Naive thymus-derived CD4-positive, alpha-beta T cell (primary cell): ENCODE measurements at regions not wholly inside any gene's neighbourhood (a gene's known extent, or its start where the extent isn't known, plus 50 kb on each side); places are given as distances from the start of the nearest gene placed in this dataset.

Experiments
- ATAC-seq: fragments of 150-1000 bp; cut with Tn5 transposase; 2 replicates; pipeline ENCODE4 v1.10.0; 2021; ENCODE audit warnings: mild to moderate bottlenecking, moderate library complexity
- CTCF ChIA-PET: fragments of 350-600 bp; sonication (Branson Sonifier 250); formaldehyde crosslinking; loops from one replicate; lab custom pipeline; 2021; ENCODE audit warnings: antibody characterized with exemption; lab: Charles Lee
- POLR2A ChIA-PET: fragments of 350-600 bp; sonication (Branson Sonifier 250); formaldehyde crosslinking; loops from one replicate; lab custom pipeline; 2021; ENCODE audit warnings: antibody characterized with exemption, inconsistent platforms; lab: Charles Lee
- DNase-seq, 9 donors: peaks; one replicate each; pipeline versions ENCODE4 v3.0.0 to v3.0.0-alpha.2; 2020 to 2022; ENCODE audit warnings: mixed read lengths in 1 of 9
- H3K27ac ChIP-seq: one replicate; pipeline ENCODE4 v1.7.0; 2013; ENCODE audit warnings: mild to moderate bottlenecking, low read depth, low read length, moderate library complexity
- H3K27me3 ChIP-seq, 2 donors: one replicate each; pipeline ENCODE4 v1.7.0; 2013; ENCODE audit warnings: low read length in 2 of 2, mild to moderate bottlenecking in 2 of 2, moderate library complexity in 2 of 2; ENCODE audit not compliant: control insufficient read depth in 2 of 2, insufficient read depth in 2 of 2
- H3K36me3 ChIP-seq, 3 experiments: 1 replicate in 2 of 3; 2 replicates in 1 of 3; pipeline ENCODE4 v1.7.0; 2013; ENCODE audit warnings: low read length in 3 of 3, mild to moderate bottlenecking in 3 of 3, moderate library complexity in 1 of 3; ENCODE audit not compliant: insufficient read depth in 3 of 3, control insufficient read depth in 2 of 3
- H3K4me1 ChIP-seq, 2 donors: one replicate each; pipeline ENCODE4 v1.7.0; 2013; ENCODE audit warnings: low read length in 2 of 2, mild to moderate bottlenecking in 2 of 2, moderate library complexity in 1 of 2; ENCODE audit not compliant: control insufficient read depth in 2 of 2, insufficient read depth in 2 of 2
- H3K4me3 ChIP-seq: 2 replicates; pipeline ENCODE4 v1.7.0; 2013; ENCODE audit warnings: mild to moderate bottlenecking, low read length
- H3K9me3 ChIP-seq, 3 experiments: 1 replicate in 2 of 3; 2 replicates in 1 of 3; pipeline ENCODE4 v1.7.0; 2013; ENCODE audit warnings: low read length in 3 of 3; ENCODE audit not compliant: control insufficient read depth in 2 of 3
- H3K27ac Mint-ChIP-seq, 9 donors: one replicate each; pipeline ENCODE4 v1.8.0; 2020 to 2022; ENCODE audit warnings: mixed read lengths in 9 of 9, mild to moderate bottlenecking in 8 of 9, moderate library complexity in 5 of 9, inconsistent platforms in 2 of 9
- H3K27me3 Mint-ChIP-seq, 5 donors: one replicate each; pipeline ENCODE4 v1.8.0; 2021 to 2022; ENCODE audit warnings: mixed read lengths in 5 of 5, mild to moderate bottlenecking in 1 of 5
- H3K36me3 Mint-ChIP-seq, 5 donors: one replicate each; pipeline ENCODE4 v1.8.0; 2020 to 2022; ENCODE audit warnings: mixed read lengths in 5 of 5, mild to moderate bottlenecking in 3 of 5, inconsistent platforms in 1 of 5
- H3K4me1 Mint-ChIP-seq, 7 donors: one replicate each; pipeline ENCODE4 v1.8.0; 2020 to 2022; ENCODE audit warnings: mixed read lengths in 7 of 7, mild to moderate bottlenecking in 3 of 7, inconsistent platforms in 1 of 7
- H3K4me3 Mint-ChIP-seq, 10 donors: one replicate each; pipeline ENCODE4 v1.8.0; 2020 to 2022; ENCODE audit warnings: mild to moderate bottlenecking in 10 of 10, mixed read lengths in 10 of 10, moderate library complexity in 6 of 10, inconsistent platforms in 2 of 10
- H3K9me3 Mint-ChIP-seq, 11 donors: one replicate each; pipeline ENCODE4 v1.8.0; 2020 to 2022; ENCODE audit warnings: mixed read lengths in 11 of 11, mild to moderate bottlenecking in 4 of 11, inconsistent platforms in 1 of 11, moderate library complexity in 1 of 11
- intact Hi-C, 2 donors: fragments of 100-400 bp; cut with micrococcal nuclease; formaldehyde crosslinking; loops; one replicate each; pipeline ENCODE4 v1.15.1; 2023

DNA sequence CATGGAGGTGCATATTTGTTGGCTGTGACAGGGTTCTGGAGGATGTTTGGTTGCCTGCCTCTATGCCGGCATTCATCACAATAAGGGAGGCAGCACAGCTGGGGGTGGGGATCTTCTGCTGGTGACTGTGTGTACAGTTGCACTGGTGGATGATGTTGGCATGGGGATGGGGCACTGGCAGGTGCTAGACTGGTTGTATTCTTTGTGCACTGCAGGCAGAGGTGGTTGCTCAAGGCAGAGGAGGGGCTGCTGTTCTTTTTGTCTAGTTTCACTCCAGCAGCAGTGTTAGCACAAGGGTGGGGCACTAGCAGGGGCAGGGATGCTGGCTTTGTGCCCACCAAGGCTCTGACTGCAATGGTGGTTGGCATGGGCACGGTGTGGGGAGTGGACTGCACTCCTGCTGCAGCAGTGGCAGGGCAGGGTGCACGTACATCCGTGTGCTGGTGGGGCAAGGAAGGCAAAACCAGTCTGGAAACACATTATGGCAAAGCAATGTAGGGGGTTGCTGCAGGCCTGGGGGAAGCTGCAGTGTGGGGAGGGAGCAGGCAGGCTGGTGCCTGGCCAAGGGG is 69.3 kb downstream of the ISOC1 start:
- POLR2A ChIA-PET: no interaction called here
- Histone ChIP-seq H3K4me1 (no peaks in the 10 kb centered on the region), H3K27ac (no peak overlapping the region), H3K36me3 (no peaks in the 10 kb centered on the region), H3K9me3 (no peaks in the 10 kb centered on the region), H3K4me3 (no peak overlapping the region), H3K27me3 (no peaks in the 10 kb centered on the region)
- intact Hi-C loops: no loop called here
- Mint-ChIP-seq H3K27me3 (peaks cover 0 to 4% (median 0%) of the 10 kb centered on the region in 5 donors), H3K9me3 (peaks cover 6 to 40% (median 19%) of the 10 kb centered on the region in 11 donors), H3K4me1 (no peaks in the 10 kb centered on the region), H3K4me3 (no peak overlapping the region), H3K36me3 (peaks cover 1 to 29% (median 11%) of the 10 kb centered on the region in 5 donors), H3K27ac (no peak overlapping the region)
- CTCF ChIA-PET: no interaction called here
- ATAC-seq (no peak), DNase-seq (no peak)

DNA sequence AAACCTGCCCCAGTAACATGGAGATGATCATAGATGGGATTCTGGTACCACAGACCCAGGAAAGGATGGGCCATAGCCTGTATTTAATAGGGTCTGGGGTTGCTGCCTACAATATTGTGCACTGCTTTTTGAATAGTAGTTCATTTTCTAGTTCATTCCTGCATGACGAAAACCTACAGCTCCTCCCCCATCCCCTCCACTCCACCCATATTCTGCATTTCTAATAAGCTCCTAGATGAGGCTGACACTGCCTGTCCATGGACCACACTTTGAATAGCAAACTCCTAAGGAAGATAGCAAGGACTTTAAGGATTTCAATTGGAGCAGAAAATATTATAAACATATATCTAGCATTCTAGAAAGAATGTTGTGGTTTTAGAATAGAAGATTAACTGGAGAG is 75.5 kb downstream of the ISOC1 start:
- Mint-ChIP-seq H3K27me3 (no peaks in the 10 kb centered on the region), H3K9me3 (no peaks in the 10 kb centered on the region), H3K36me3 (peaks cover 0 to 4% (median 0%) of the 10 kb centered on the region in 5 donors), H3K4me3 (no peak overlapping the region), H3K27ac (no peak overlapping the region), H3K4me1 (no peaks in the 10 kb centered on the region)
- no peak for ATAC-seq
- CTCF ChIA-PET: no interaction called here
- intact Hi-C loops: no loop called here
- Histone ChIP-seq H3K4me1 (no peaks in the 10 kb centered on the region), H3K9me3 (no peaks in the 10 kb centered on the region), H3K4me3 (no peak overlapping the region), H3K27ac (no peak overlapping the region), H3K36me3 (no peaks in the 10 kb centered on the region), H3K27me3 (no peaks in the 10 kb centered on the region)
- DNase-seq: no peak
- POLR2A ChIA-PET: no interaction called here

DNA sequence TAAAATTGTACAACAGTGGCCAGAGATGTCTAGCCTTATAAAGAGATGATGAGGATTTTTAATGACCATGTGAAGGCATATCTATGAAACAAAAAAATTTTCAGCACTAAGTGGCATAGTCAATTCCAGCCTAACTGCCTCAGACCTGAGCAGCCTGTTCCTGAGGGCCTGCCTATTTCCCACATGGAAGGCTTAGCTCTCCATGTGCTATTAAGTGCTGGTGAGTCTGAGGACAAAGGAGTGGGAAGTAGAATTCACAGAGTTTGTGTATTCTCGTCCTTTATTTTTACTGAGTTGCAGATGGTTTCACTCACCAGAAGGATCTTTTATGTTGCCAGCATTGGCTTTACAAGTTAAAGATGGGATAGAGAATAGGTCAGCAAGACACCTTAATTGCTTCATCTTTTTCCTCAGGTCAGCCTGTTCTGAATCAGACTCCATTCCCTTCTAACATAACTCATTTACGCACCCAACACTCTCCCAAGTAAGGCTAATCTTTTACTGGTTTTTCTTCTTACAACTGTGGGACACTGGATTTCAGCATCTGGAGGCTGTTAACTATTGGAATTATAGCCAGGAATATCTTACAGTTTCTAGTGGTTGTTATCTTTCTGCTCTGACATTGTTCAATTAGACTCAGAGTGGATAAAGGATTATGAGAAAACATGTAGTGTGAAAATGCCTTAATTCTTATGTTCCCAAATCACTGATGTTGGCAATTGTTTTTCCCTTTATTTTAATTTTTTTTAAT is 76.8 kb downstream of the ISOC1 start:
- intact Hi-C loops: no loop called here
- CTCF ChIA-PET: no interaction called here
- ATAC-seq: no peak

GRCh38 chr5:129172580-129172979 is 78.0 kb downstream of the ISOC1 start:
- ATAC-seq: no peak
- no peak overlapping the region for H3K27ac Mint-ChIP-seq
- Histone ChIP-seq H3K36me3 (no peaks in the 10 kb centered on the region), H3K4me3 (no peak overlapping the region), H3K9me3 (no peaks in the 10 kb centered on the region), H3K27me3 (no peaks in the 10 kb centered on the region), H3K27ac (no peak overlapping the region), H3K4me1 (no peaks in the 10 kb centered on the region)
- ChIA-PET POLR2A (no interaction called here), CTCF (no interaction called here)
- H3K4me1 Mint-ChIP-seq: no peaks in the 10 kb centered on the region
- H3K27me3 Mint-ChIP-seq: no peaks in the 10 kb centered on the region
- no peaks in the 10 kb centered on the region for H3K9me3 Mint-ChIP-seq
- intact Hi-C loops: loop anchor here in 1 of 2 donors (2.0 kb wide), 1 partner anchor 596 kb away; no protein-coding TSS in a partner anchor
- DNase-seq: no peak
- no peak overlapping the region for H3K4me3 Mint-ChIP-seq
- H3K36me3 Mint-ChIP-seq: peaks cover 0 to 4% (median 0%) of the 10 kb centered on the region in 5 donors

More for the DNA sequence above, 76.8 kb downstream of the ISOC1 start:
- H3K9me3 Mint-ChIP-seq: no peaks in the 10 kb centered on the region
- H3K36me3 ChIP-seq: no peaks in the 10 kb centered on the region
- no peak overlapping the region for H3K4me3 ChIP-seq
- H3K27me3 Mint-ChIP-seq: no peaks in the 10 kb centered on the region
- H3K27ac ChIP-seq: no peak overlapping the region
- no peaks in the 10 kb centered on the region for H3K27me3 ChIP-seq
- H3K4me1 ChIP-seq: no peaks in the 10 kb centered on the region
- H3K4me3 Mint-ChIP-seq: no peak overlapping the region
- no peak overlapping the region for H3K27ac Mint-ChIP-seq
- H3K4me1 Mint-ChIP-seq: no peaks in the 10 kb centered on the region
- H3K36me3 Mint-ChIP-seq: peaks cover 0 to 4% (median 0%) of the 10 kb centered on the region in 5 donors
- POLR2A ChIA-PET: no interaction called here
- DNase-seq: no peak
- H3K9me3 ChIP-seq: no peaks in the 10 kb centered on the region

DNA sequence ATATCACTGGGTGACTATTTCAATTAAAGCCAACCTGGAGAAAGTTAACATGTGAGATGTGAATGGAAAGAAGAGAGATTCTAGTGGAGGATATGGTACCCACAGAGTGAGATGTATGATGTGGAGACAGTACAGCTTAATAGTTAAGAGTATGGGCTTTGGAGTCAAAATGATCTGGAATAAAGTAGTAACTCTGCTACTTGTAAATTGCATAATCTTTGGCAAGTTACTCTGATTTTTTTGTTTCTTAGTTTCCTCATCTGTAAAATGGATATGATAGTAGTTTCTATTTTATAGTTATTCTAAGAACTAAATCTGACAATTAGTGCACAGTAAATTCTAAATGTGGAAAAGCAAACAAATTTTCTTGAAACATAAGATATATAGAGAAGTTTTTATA is 79.2 kb downstream of the ISOC1 start:
- ChIA-PET CTCF (no interaction called here), POLR2A (no interaction called here)
- no peak overlapping the region for H3K4me3 Mint-ChIP-seq
- ATAC-seq: no peak
- H3K4me1 ChIP-seq: no peaks in the 10 kb centered on the region
- H3K27ac Mint-ChIP-seq: no peak overlapping the region
- H3K36me3 ChIP-seq: no peaks in the 10 kb centered on the region
- intact Hi-C loops: loop anchor here in 1 of 2 donors (2.0 kb wide), 1 partner anchor 595 kb away; no protein-coding TSS in a partner anchor
- no peak overlapping the region for H3K27ac ChIP-seq
- no peaks in the 10 kb centered on the region for H3K27me3 Mint-ChIP-seq
- no peak for DNase-seq
- H3K36me3 Mint-ChIP-seq: peaks cover 0 to 4% (median 0%) of the 10 kb centered on the region in 5 donors
- no peaks in the 10 kb centered on the region for H3K4me1 Mint-ChIP-seq
- H3K27me3 ChIP-seq: no peaks in the 10 kb centered on the region
- no peaks in the 10 kb centered on the region for H3K9me3 Mint-ChIP-seq
- H3K9me3 ChIP-seq: no peaks in the 10 kb centered on the region
- no peak overlapping the region for H3K4me3 ChIP-seq

DNA sequence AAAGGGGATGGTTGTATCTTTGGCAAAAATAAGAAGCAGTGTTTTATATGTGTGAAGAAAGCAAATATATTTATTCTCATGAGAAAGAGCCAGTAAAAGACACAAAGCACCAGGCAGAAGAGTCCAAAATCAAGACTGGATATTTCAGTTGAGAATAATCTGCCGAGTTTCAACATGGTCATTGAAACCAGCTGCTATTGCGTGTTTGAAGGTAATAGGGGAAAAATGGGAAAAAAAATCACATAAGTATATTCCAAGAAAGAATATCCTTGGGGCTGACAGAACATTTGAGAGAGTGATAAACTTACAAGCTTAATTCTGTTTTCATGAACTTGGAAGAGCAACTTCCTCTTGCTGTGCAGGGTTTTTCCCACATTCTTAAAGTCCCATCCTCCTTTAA is 79.9 kb downstream of the ISOC1 start:
- Mint-ChIP-seq H3K4me3 (no peak overlapping the region), H3K27me3 (no peaks in the 10 kb centered on the region), H3K36me3 (peaks cover 0 to 4% (median 0%) of the 10 kb centered on the region in 5 donors), H3K9me3 (no peaks in the 10 kb centered on the region), H3K27ac (no peak overlapping the region), H3K4me1 (no peaks in the 10 kb centered on the region)
- H3K4me3 ChIP-seq: no peak overlapping the region
- no peak overlapping the region for H3K27ac ChIP-seq
- H3K9me3 ChIP-seq: no peaks in the 10 kb centered on the region
- POLR2A ChIA-PET: no interaction called here
- CTCF ChIA-PET: no interaction called here
- no peak for DNase-seq
- intact Hi-C loops: no loop called here
- no peaks in the 10 kb centered on the region for H3K36me3 ChIP-seq
- ATAC-seq: no peak
- no peaks in the 10 kb centered on the region for H3K4me1 ChIP-seq
- H3K27me3 ChIP-seq: no peaks in the 10 kb centered on the region

- DNase-seq (no peak), ATAC-seq (no peak)
- CTCF ChIA-PET: interaction anchor here (1.0 kb wide), 1 partner anchor 10 kb away, joined by 3 read pairs; no protein-coding TSS in a partner anchor
- Mint-ChIP-seq H3K27me3 (no peaks in the 10 kb centered on the region), H3K4me1 (no peaks in the 10 kb centered on the region), H3K4me3 (no peak overlapping the region), H3K9me3 (peaks cover 0 to 14% (median 3%) of the 10 kb centered on the region in 11 donors), H3K27ac (no peak overlapping the region), H3K36me3 (peaks cover 0 to 7% (median 0%) of the 10 kb centered on the region in 5 donors)
- H3K4me1 ChIP-seq: no peaks in the 10 kb centered on the region
- H3K27me3 ChIP-seq: no peaks in the 10 kb centered on the region
- H3K4me3 ChIP-seq: no peak overlapping the region
- no peak overlapping the region for H3K27ac ChIP-seq
- intact Hi-C loops: no loop called here
- H3K36me3 ChIP-seq: no peaks in the 10 kb centered on the region
- no peaks in the 10 kb centered on the region for H3K9me3 ChIP-seq
- POLR2A ChIA-PET: no interaction called here
Observed at GRCh38 chr5:129177451-129177850, 82.9 kb downstream of the ISOC1 start.
